H9 (cell line): ENCODE measurements at regions not wholly inside any gene's neighbourhood (a gene's known extent, or its start where the extent isn't known, plus 50 kb on each side); places are given as distances from the start of the nearest gene placed in this dataset.

Experiments
- DNase-seq: peaks from one replicate; pipeline ENCODE4 v3.0.0-alpha.2; 2017
- H2AFZ ChIP-seq: one replicate; pipeline ENCODE4 v1.6.1; 2013; ENCODE audit warnings: mild to moderate bottlenecking, low read length, control low read depth, moderate library complexity
- H2AK5ac ChIP-seq: 2 replicates; pipeline ENCODE4 v1.6.1; 2013; ENCODE audit warnings: low read length, control low read depth, mixed read lengths; ENCODE audit not compliant: insufficient read length
- H2BK120ac ChIP-seq: one replicate; pipeline ENCODE4 v1.6.1; 2013; ENCODE audit warnings: low read depth, mild to moderate bottlenecking, low read length, control low read depth, inconsistent platforms; ENCODE audit not compliant: poor library complexity, severe bottlenecking
- H2BK12ac ChIP-seq: 2 replicates; pipeline ENCODE4 v1.6.1; 2013; ENCODE audit warnings: low read length, control low read depth, mixed read lengths, low read depth; ENCODE audit not compliant: insufficient read length
- H2BK15ac ChIP-seq: 2 replicates; pipeline ENCODE4 v1.6.1; 2013; ENCODE audit warnings: low read depth, low read length, control low read depth
- H2BK20ac ChIP-seq: one replicate; pipeline ENCODE4 v1.6.1; 2013; ENCODE audit warnings: low read depth, mild to moderate bottlenecking, low read length, control low read depth, inconsistent platforms; ENCODE audit not compliant: poor library complexity, severe bottlenecking
- H2BK5ac ChIP-seq: 2 replicates; pipeline ENCODE4 v1.6.1; 2013; ENCODE audit warnings: low read length, control low read depth, mixed read lengths; ENCODE audit not compliant: insufficient read length
- H3K14ac ChIP-seq: 2 replicates; pipeline ENCODE4 v1.6.1; 2013; ENCODE audit warnings: low read length, control low read depth; ENCODE audit not compliant: insufficient read depth
- H3K18ac ChIP-seq: 2 replicates; pipeline ENCODE4 v1.6.1; 2013; ENCODE audit warnings: low read depth, mild to moderate bottlenecking, mixed read lengths, low read length, control low read depth; ENCODE audit not compliant: insufficient read length
- H3K23ac ChIP-seq: 2 replicates; pipeline ENCODE4 v1.6.1; 2013; ENCODE audit warnings: low read length, control low read depth, mixed read lengths, low read depth; ENCODE audit not compliant: insufficient read length
- H3K23me2 ChIP-seq: 2 replicates; pipeline ENCODE4 v1.6.1; 2013; ENCODE audit warnings: low read depth, mild to moderate bottlenecking, mixed read lengths, low read length, control low read depth; ENCODE audit not compliant: insufficient read length, poor library complexity, severe bottlenecking
- H3K27ac ChIP-seq: 2 replicates; pipeline ENCODE4 v1.5.1; 2013; ENCODE audit warnings: low read length, control low read depth, mixed read lengths, low read depth; ENCODE audit not compliant: insufficient read length
- H3K27me3 ChIP-seq: 2 replicates; pipeline ENCODE4 v1.6.1; 2013; ENCODE audit warnings: low read length, control low read depth, inconsistent platforms; ENCODE audit not compliant: insufficient read depth
- H3K4ac ChIP-seq: 2 replicates; pipeline ENCODE4 v1.6.1; 2013; ENCODE audit warnings: low read depth, mild to moderate bottlenecking, control low read depth, inconsistent platforms, low read length, moderate library complexity
- H3K4me1 ChIP-seq: 2 replicates; pipeline ENCODE4 v1.6.1; 2013; ENCODE audit warnings: low read length, control low read depth, inconsistent platforms; ENCODE audit not compliant: insufficient read depth
- H3K4me2 ChIP-seq: 2 replicates; pipeline ENCODE4 v1.6.1; 2013; ENCODE audit warnings: low read length, control low read depth, mixed read lengths; ENCODE audit not compliant: insufficient read length, insufficient read depth
- H3K56ac ChIP-seq: 2 replicates; pipeline ENCODE4 v1.6.1; 2013; ENCODE audit warnings: low read depth, mild to moderate bottlenecking, mixed read lengths, low read length, control low read depth; ENCODE audit not compliant: insufficient read length
- H3K79me1 ChIP-seq: 2 replicates; pipeline ENCODE4 v1.6.1; 2013; ENCODE audit warnings: low read depth, mild to moderate bottlenecking, moderate library complexity, low read length, control low read depth, inconsistent platforms; ENCODE audit not compliant: insufficient read depth, poor library complexity, severe bottlenecking
- H3K79me2 ChIP-seq: 2 replicates; pipeline ENCODE4 v1.6.1; 2013; ENCODE audit warnings: low read length, control low read depth, inconsistent platforms; ENCODE audit not compliant: insufficient read depth
- H3K9ac ChIP-seq: 2 replicates; pipeline ENCODE4 v1.6.1; 2013; ENCODE audit warnings: low read length, control low read depth, mixed read lengths; ENCODE audit not compliant: insufficient read length; ENCODE audit errors: extremely low read depth
- H3K9me3 ChIP-seq: one replicate; pipeline ENCODE4 v1.6.1; 2013; ENCODE audit warnings: low read depth, low read length, inconsistent platforms; ENCODE audit not compliant: control insufficient read depth
- H3T11ph ChIP-seq: one replicate; pipeline ENCODE4 v1.6.1; 2013; ENCODE audit warnings: mild to moderate bottlenecking, low read length, control low read depth, inconsistent platforms
- H4K20me1 ChIP-seq: one replicate; pipeline ENCODE4 v1.6.1; 2013; ENCODE audit not compliant: control insufficient read depth, insufficient read length, insufficient read depth
- H4K5ac ChIP-seq: 2 replicates; pipeline ENCODE4 v1.6.1; 2013; ENCODE audit warnings: low read depth, mild to moderate bottlenecking, mixed read lengths, low read length, control low read depth; ENCODE audit not compliant: insufficient read length
- H4K8ac ChIP-seq: replicated peaks from 2 replicates; pipeline ENCODE4 v1.6.1; 2013; ENCODE audit warnings: low read length, control low read depth, mixed read lengths, low read depth; ENCODE audit not compliant: insufficient read length
- H4K91ac ChIP-seq: 2 replicates; pipeline ENCODE4 v1.6.1; 2013; ENCODE audit warnings: low read depth, mild to moderate bottlenecking, moderate library complexity, mixed read lengths, low read length, control low read depth; ENCODE audit not compliant: insufficient read length
- H3K27ac Mint-ChIP-seq, 3 experiments: 2 replicates in 2 of 3; 3 replicates in 1 of 3; pipeline ENCODE4 v1.8.0; 2020 to 2021; ENCODE audit warnings: mixed read lengths in 3 of 3, mild to moderate bottlenecking in 1 of 3, moderate library complexity in 1 of 3
- H3K27me3 Mint-ChIP-seq: 2 replicates; pipeline ENCODE4 v1.8.0; 2021; ENCODE audit warnings: low read depth, mild to moderate bottlenecking, moderate library complexity, mixed read lengths
- H3K36me3 Mint-ChIP-seq, 3 experiments: 2 replicates in 2 of 3; 3 replicates in 1 of 3; pipeline ENCODE4 v1.8.0; 2020 to 2021; ENCODE audit warnings: low read depth in 3 of 3, mixed read lengths in 3 of 3; ENCODE audit not compliant: insufficient read depth in 1 of 3
- H3K4me1 Mint-ChIP-seq, 2 experiments: 2 replicates each; pipeline ENCODE4 v1.8.0; 2020; ENCODE audit warnings: mixed read lengths in 2 of 2
- H3K4me3 Mint-ChIP-seq, 2 experiments: 2 replicates in 1 of 2; 3 replicates in 1 of 2; pipeline ENCODE4 v1.8.0; 2020 to 2021; ENCODE audit warnings: mild to moderate bottlenecking in 2 of 2, mixed read lengths in 2 of 2, moderate library complexity in 1 of 2
- H3K9me3 Mint-ChIP-seq, 2 experiments: 2 replicates in 1 of 2; 3 replicates in 1 of 2; pipeline ENCODE4 v1.8.0; 2020; ENCODE audit warnings: mild to moderate bottlenecking in 2 of 2, mixed read lengths in 2 of 2, moderate library complexity in 1 of 2
- TF ChIP-seq, protein P1 (sequence below): fragments of 200-600 bp; sonication (generic); conservative IDR thresholded peaks from 3 replicates; pipeline ENCODE4 v1.8.0; 2021; ENCODE audit warnings: antibody characterized with exemption, mild to moderate bottlenecking

DNA sequence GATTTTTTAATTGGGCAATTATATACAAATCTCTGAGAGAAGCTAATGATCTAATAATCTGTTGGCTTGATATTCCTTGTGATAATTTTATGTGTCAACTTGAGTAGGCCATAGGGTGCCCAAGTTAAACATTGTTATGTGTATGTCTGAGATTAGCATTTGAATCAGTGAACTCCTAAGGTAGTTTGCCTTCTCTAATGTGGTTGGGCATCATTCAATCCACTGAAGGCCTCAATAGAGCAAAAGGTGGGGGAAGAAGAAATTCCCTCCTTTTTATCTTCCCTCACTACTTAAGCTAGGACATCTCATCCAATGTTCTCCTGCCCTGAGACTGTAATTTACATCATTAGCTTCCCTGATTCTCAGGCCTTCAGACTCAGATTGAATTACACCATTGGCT, 394.5 kb downstream of the LMO4 start:
- Histone ChIP-seq H4K8ac (no peak overlapping the region), H2BK15ac (no peak overlapping the region), H3K4ac (no peak overlapping the region), H3K14ac (no peak overlapping the region), H3K4me1 (no peaks in the 10 kb centered on the region; the same call in 1 of the 2 replicates), H2BK20ac (no peak overlapping the region), H3K23ac (no peak overlapping the region), H2AFZ (no peak overlapping the region), H3T11ph (no peak overlapping the region), H3K4me2 (no peak overlapping the region), H3K79me1 (no peaks in the 10 kb centered on the region), H2BK5ac (no peak overlapping the region), H2BK120ac (no peak overlapping the region), H3K56ac (no peak overlapping the region), H2BK12ac (no peak overlapping the region), H3K27ac (no peak overlapping the region), H4K20me1 (no peaks in the 10 kb centered on the region), H4K5ac (no peak overlapping the region), H3K18ac (no peak overlapping the region), H3K9me3 (no peaks in the 10 kb centered on the region), H4K91ac (no peak overlapping the region), H3K27me3 (no peaks in the 10 kb centered on the region), H3K9ac (no peak overlapping the region), H2AK5ac (no peak overlapping the region), H3K23me2 (no peaks in the 10 kb centered on the region), H3K79me2 (no peaks in the 10 kb centered on the region)
- Mint-ChIP-seq H3K4me3 (no peak overlapping the region), H3K36me3 (peaks cover 0 to 12% (median 6%) of the 10 kb centered on the region in 3 experiments; a peak in 5 of 7 replicates), H3K9me3 (peaks cover 7% of the 10 kb centered on the region in 2 experiments), H3K27me3 (no peaks in the 10 kb centered on the region), H3K4me1 (peaks cover 15 to 16% of the 10 kb centered on the region in 2 experiments), H3K27ac (peak overlapping the region in 1 of 3 experiments; percentile 55; a peak in 1 of 7 replicates)
- TF ChIP-seq, protein P1, sequence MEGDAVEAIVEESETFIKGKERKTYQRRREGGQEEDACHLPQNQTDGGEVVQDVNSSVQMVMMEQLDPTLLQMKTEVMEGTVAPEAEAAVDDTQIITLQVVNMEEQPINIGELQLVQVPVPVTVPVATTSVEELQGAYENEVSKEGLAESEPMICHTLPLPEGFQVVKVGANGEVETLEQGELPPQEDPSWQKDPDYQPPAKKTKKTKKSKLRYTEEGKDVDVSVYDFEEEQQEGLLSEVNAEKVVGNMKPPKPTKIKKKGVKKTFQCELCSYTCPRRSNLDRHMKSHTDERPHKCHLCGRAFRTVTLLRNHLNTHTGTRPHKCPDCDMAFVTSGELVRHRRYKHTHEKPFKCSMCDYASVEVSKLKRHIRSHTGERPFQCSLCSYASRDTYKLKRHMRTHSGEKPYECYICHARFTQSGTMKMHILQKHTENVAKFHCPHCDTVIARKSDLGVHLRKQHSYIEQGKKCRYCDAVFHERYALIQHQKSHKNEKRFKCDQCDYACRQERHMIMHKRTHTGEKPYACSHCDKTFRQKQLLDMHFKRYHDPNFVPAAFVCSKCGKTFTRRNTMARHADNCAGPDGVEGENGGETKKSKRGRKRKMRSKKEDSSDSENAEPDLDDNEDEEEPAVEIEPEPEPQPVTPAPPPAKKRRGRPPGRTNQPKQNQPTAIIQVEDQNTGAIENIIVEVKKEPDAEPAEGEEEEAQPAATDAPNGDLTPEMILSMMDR = no peak
- no peak for DNase-seq
